OCI-M2 (cell line): ENCODE measurements at regions not wholly inside any gene's neighbourhood (a gene's known extent, or its start where the extent isn't known, plus 50 kb on each side); places are given as distances from the start of the nearest gene placed in this dataset.
"Not testable (repeated sequence)": the region's sequence is repeated elsewhere in the genome, so short reads cannot be mapped to it uniquely, and the experiment has no call there.

Source experiments
- DNase-seq: peaks from one replicate; lab custom pipeline; 2025; ENCODE audit not compliant: unreplicated experiment; lab: John Stamatoyannopoulos, UW

GRCh38 chr5:44935871-44936270 is 127.1 kb downstream of the MRPS30 start:
- no peak for DNase-seq

- DNase-seq: no peak
These were observed 133.8 kb downstream of the MRPS30 start for GRCh38 chr5:44942524-44943001.

DNA sequence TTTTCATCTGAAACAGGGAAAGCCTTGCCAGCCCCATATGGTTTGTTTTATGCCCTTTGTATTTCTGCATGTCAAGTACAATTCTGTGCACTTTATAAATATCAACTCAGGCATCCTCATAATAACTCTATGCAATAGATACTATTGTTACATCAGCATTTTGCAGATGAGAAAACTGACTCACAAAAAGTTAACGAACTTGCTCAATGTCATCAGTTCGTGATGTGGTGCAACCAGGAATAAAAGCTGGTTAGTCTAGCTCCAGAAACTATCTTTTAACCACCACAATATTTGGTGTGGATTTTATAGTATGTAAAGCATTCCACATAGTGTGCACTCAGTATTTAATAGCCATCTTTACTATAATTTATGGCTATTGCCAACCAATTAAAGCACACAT is 134.9 kb downstream of the MRPS30 start:
- no peak for DNase-seq

GRCh38 chr5:44945743-44946142 is 137.0 kb downstream of the MRPS30 start:
- DNase-seq: no peak

- no peak for DNase-seq
These were observed 140.9 kb downstream of the MRPS30 start for GRCh38 chr5:44949687-44950086.

DNA sequence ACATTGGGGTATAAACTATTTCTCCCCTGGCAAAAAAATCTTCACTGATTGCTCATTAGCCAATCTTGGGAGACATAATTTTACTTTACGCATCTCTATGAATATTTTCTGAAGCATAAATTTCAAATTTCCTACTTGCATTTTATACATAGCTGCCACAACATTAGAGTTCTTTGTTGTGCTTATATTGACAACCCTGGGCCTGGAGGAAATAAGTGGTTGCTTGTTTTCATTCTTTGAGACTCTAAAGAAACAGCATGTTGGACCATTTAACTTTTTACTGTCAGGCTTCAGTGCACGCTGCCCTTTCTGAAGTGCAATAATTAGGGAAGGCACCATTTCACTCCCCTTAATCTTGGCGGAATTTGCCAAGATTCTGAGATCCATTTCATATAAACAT is 142.6 kb downstream of the MRPS30 start:
- no peak for DNase-seq

GRCh38 chr5:44952376-44952775 is 143.6 kb downstream of the MRPS30 start:
- no peak for DNase-seq

DNA sequence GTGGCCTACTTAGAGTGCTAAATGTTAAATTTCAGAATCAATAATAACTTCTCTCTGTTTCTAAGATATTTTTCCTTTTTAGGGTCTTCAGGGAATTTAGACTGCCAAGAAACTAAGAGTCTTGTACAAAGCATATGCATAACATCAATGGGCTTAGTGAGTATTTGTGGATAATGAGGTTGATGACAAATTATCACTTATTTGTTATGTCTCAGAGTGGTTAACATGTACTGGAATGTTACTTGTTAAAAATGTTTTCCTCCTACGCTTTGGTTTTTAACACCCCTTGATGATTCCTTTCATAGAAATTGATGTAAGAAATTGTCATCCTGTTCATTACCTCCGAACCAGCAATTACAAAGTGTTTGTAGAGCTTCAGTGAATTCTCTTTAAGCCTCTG is 144.3 kb downstream of the MRPS30 start:
- DNase-seq: no peak

DNA sequence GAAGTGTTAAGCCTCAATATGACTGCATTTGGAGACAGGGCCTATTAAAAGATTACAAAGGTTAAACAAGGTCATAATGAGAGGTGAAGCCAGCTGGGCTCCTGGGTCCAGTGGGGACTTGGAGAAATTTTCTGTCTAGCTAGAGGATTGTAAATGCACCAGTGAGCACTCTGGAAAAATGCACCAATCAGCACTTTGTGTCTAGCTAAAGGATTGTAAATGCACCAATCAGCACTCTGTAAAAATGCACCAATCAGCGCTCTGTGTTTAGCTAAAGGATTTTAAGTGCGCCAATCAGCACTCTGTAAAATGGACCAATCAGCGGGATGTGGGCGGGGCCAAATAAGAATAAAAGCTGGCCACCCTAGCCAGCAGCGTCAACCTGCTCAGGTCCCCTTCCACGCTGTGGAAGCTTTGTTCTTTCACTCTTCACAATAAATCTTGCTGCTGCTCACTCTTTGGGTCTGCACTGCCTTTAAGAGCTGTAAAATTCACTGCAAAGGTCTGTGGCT is 150.3 kb downstream of the MRPS30 start:
- not testable (repeated sequence) for DNase-seq

GRCh38 chr5:44969825-44970224 is 161.1 kb downstream of the MRPS30 start:
- no peak for DNase-seq

- DNase-seq: not testable (repeated sequence)
These were observed 162.2 kb downstream of the MRPS30 start for GRCh38 chr5:44970963-44971362.

GRCh38 chr5:44974813-44975212 is 166.1 kb downstream of the MRPS30 start:
- no peak for DNase-seq

GRCh38 chr5:44981708-44982107 is 173.0 kb downstream of the MRPS30 start:
- no peak for DNase-seq

- DNase-seq: no peak
These were observed 174.3 kb downstream of the MRPS30 start for GRCh38 chr5:44983006-44983405.

DNA sequence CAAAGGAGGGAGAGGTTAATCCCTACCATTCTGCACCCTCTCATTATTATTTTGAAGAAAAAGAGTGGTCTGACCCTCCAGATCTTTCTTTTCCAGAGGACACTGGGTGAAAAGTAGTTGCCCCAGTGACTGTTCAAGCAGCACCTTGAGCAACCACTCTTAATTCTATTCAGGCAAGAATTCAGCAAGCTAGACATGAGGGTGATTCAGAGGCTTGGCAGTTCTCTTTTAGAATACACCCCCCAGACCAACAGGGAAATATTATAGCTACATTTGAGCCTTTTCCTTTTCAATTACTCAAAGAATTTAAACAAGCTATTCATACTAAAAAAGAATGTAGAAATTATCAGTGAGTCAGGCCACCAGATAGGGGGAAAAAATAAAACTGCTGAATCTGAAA is 178.3 kb downstream of the MRPS30 start:
- DNase-seq: no peak

- DNase-seq: no peak
These were observed 182.9 kb downstream of the MRPS30 start for GRCh38 chr5:44991693-44992092.

DNA sequence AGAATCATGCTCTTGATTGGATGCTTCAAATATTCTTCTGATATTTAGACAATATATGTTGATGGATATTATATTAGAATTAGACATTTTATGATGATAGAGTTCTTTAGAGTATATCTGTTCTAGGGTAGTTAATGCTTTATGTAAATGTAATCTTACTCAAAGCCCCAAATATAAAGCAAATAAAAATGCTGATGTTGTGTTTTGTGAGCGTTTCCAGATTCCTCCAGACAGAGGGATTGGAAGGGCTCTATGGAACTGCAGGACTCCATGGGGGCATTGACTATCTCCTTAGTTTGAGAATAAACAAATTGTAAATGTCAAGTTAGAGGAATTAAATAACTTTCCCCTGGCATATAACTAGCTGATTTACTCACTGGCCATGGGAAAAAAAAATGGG is 184.5 kb downstream of the MRPS30 start:
- no peak for DNase-seq

- DNase-seq: no peak
These were observed 188.8 kb downstream of the MRPS30 start for GRCh38 chr5:44997506-44997905.

DNA sequence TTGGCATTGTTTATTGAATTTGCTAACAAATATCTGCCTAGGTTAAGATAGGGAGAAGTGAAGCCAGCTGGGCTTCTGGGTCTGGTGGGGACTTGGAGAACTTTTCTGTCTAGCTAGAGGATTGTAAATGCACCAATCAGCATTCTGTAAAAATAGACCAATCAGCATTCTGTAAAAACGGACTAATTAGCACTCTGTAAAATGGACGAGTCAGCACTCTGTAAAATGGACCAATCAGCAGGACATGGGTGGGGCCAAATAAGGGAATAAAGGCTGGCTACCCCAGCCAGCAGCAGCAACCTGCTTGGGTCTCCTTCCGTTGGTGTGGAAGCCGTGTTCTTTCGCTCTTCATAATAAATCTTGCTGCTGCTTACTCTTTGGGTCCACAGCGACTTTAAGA is 198.4 kb downstream of the MRPS30 start:
- DNase-seq: not testable (repeated sequence)

DNA sequence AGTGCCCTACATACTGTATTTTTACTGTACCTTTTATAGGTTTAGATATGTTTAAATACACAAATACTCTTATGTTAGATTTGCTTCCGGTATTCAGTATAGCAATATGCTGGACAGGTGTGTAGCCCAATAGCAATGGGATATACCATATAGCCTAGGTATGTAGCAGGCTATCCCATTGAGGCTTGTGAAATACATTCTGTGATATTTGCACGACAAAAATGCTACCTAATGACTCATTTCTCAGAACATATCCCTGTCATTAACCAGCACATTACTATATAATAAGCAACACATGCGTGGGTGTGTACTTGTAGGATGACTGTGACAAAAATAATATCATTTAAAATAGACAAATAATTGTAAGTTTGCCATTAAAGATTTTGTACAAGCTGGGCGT is 208.8 kb downstream of the MRPS30 start:
- DNase-seq: no peak

DNA sequence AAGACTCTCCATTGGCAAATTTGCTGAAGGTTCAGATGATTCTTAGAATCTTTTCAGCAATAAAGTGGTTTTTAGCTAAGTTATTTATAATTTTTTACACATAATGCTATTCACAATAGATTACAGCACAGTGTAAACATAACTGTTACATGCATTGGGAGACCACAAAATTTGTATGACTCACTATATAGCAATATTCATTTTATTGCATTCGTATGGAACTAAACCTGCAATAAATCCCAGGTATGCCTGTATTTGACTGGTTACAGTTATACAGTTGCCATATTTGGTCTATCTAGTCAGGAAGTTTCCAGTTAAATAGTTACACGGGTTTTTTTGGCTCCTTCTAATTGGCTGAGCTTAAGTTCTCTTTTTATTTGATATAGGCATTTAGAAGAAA is 220.8 kb downstream of the MRPS30 start:
- no peak for DNase-seq

- DNase-seq: no peak
These were observed 227.2 kb downstream of the MRPS30 start for GRCh38 chr5:45035991-45036390.

GRCh38 chr5:45037927-45038326 is 229.2 kb downstream of the MRPS30 start:
- no peak for DNase-seq
